Activated CD8-positive, alpha-beta T cell treated with anti-CD3 and anti-CD28 coated beads for 36 hours (primary cell): ENCODE measurements at regions not wholly inside any gene's neighbourhood (a gene's known extent, or its start where the extent isn't known, plus 50 kb on each side); places are given as distances from the start of the nearest gene placed in this dataset.

Experiments used
- ATAC-seq: fragments of 200-7000 bp; cut with Tn5 transposase; one replicate; pipeline ENCODE4 v1.10.0; 2021; ENCODE audit warnings: mild to moderate bottlenecking, moderate library complexity
- CTCF ChIA-PET: fragments of 350-600 bp; sonication (Branson Sonifier 250); formaldehyde crosslinking; loops from one replicate; lab custom pipeline; 2021; ENCODE audit warnings: antibody characterized with exemption; lab: Charles Lee
- POLR2A ChIA-PET: fragments of 350-600 bp; sonication (Branson Sonifier 250); formaldehyde crosslinking; loops from one replicate; lab custom pipeline; 2021; ENCODE audit warnings: antibody characterized with exemption; lab: Charles Lee
- DNase-seq: peaks from one replicate; pipeline ENCODE4 v3.0.0-alpha.2; 2020
- H3K27ac Mint-ChIP-seq: one replicate; pipeline ENCODE4 v1.8.0; 2021; ENCODE audit warnings: mild to moderate bottlenecking, mixed read lengths
- H3K27me3 Mint-ChIP-seq: one replicate; pipeline ENCODE4 v1.8.0; 2021; ENCODE audit warnings: mixed read lengths
- H3K36me3 Mint-ChIP-seq: one replicate; pipeline ENCODE4 v1.8.0; 2021; ENCODE audit warnings: low read depth, mixed read lengths
- H3K4me1 Mint-ChIP-seq: one replicate; pipeline ENCODE4 v1.8.0; 2021; ENCODE audit warnings: low read depth, mixed read lengths
- H3K4me3 Mint-ChIP-seq: one replicate; pipeline ENCODE4 v1.8.0; 2021; ENCODE audit warnings: mild to moderate bottlenecking, moderate library complexity, mixed read lengths
- H3K9me3 Mint-ChIP-seq: one replicate; pipeline ENCODE4 v1.8.0; 2021; ENCODE audit warnings: mixed read lengths
- CTCF ChIP-seq: fragments of 200-600 bp; IDR thresholded peaks from one replicate; pipeline ENCODE4 v1.8.0; 2022; ENCODE audit warnings: antibody characterized with exemption, mild to moderate bottlenecking
- intact Hi-C: fragments of 100-400 bp; cut with micrococcal nuclease; formaldehyde crosslinking; loops from one replicate; pipeline ENCODE4 v1.10.0; 2022

GRCh38 chr12:65658360-65658759, 165.9 kb upstream of the HMGA2 start:
- Mint-ChIP-seq H3K27me3 (peaks cover 33% of the 10 kb centered on the region), H3K36me3 (no peaks in the 10 kb centered on the region), H3K9me3 (no peaks in the 10 kb centered on the region), H3K4me3 (no peak overlapping the region), H3K27ac (no peak overlapping the region), H3K4me1 (peaks cover 24% of the 10 kb centered on the region)
- ATAC-seq: no peak
- DNase-seq: no peak
- no peak for TF ChIP-seq CTCF
- intact Hi-C loops: no loop called here
- ChIA-PET POLR2A (no interaction called here), CTCF (interaction anchor here (1.4 kb wide), 1 partner anchor 102 kb away, joined by 3 read pairs; no protein-coding TSS in a partner anchor)

GRCh38 chr12:65659681-65660080, 164.6 kb upstream of the HMGA2 start:
- no peaks in the 10 kb centered on the region for H3K36me3 Mint-ChIP-seq
- no peak for TF ChIP-seq CTCF
- H3K27ac Mint-ChIP-seq: no peak overlapping the region
- DNase-seq: no peak
- H3K4me3 Mint-ChIP-seq: no peak overlapping the region
- ChIA-PET CTCF (no interaction called here), POLR2A (interaction anchor here (0.5 kb wide), 1 partner anchor 104 kb away, joined by 6 read pairs; no protein-coding TSS in a partner anchor)
- no peak for ATAC-seq
- H3K9me3 Mint-ChIP-seq: peaks cover 7% of the 10 kb centered on the region
- peaks cover 29% of the 10 kb centered on the region for H3K27me3 Mint-ChIP-seq
- intact Hi-C loops: no loop called here
- peaks cover 24% of the 10 kb centered on the region for H3K4me1 Mint-ChIP-seq

GRCh38 chr12:65660096-65660495, 164.2 kb upstream of the HMGA2 start:
- ChIA-PET POLR2A (interaction anchor here (0.5 kb wide), 1 partner anchor 105 kb away, joined by 6 read pairs; no protein-coding TSS in a partner anchor), CTCF (no interaction called here)
- DNase-seq (no peak), ATAC-seq (no peak)
- Mint-ChIP-seq H3K27me3 (peaks cover 25% of the 10 kb centered on the region), H3K9me3 (peaks cover 7% of the 10 kb centered on the region), H3K4me1 (peaks cover 24% of the 10 kb centered on the region), H3K4me3 (no peak overlapping the region), H3K36me3 (no peaks in the 10 kb centered on the region), H3K27ac (no peak overlapping the region)
- intact Hi-C loops: no loop called here
- no peak for TF ChIP-seq CTCF

- no peaks in the 10 kb centered on the region for H3K36me3 Mint-ChIP-seq
- intact Hi-C loops: no loop called here
- no peak overlapping the region for H3K27ac Mint-ChIP-seq
- DNase-seq (no peak), ATAC-seq (no peak)
- ChIA-PET CTCF (no interaction called here), POLR2A (no interaction called here)
- H3K27me3 Mint-ChIP-seq: peaks cover 24% of the 10 kb centered on the region
- peaks cover 23% of the 10 kb centered on the region for H3K4me1 Mint-ChIP-seq
- peaks cover 7% of the 10 kb centered on the region for H3K9me3 Mint-ChIP-seq
- H3K4me3 Mint-ChIP-seq: no peak overlapping the region
- TF ChIP-seq CTCF: no peak
These were observed 163.4 kb upstream of the HMGA2 start for GRCh38 chr12:65660836-65661235.

- Mint-ChIP-seq H3K9me3 (peaks cover 9% of the 10 kb centered on the region), H3K27me3 (peaks cover 25% of the 10 kb centered on the region), H3K36me3 (peaks cover 1% of the 10 kb centered on the region), H3K4me1 (peaks cover 15% of the 10 kb centered on the region), H3K4me3 (no peak overlapping the region), H3K27ac (no peak overlapping the region)
- ChIA-PET CTCF (no interaction called here), POLR2A (no interaction called here)
- DNase-seq: no peak
- TF ChIP-seq CTCF: no peak
- intact Hi-C loops: no loop called here
- ATAC-seq: no peak
These were observed 161.7 kb upstream of the HMGA2 start for GRCh38 chr12:65662590-65662989.
